HG02642 (cell line): ENCODE measurements at regions not wholly inside any gene's neighbourhood (a gene's known extent, or its start where the extent isn't known, plus 50 kb on each side); places are given as distances from the start of the nearest gene placed in this dataset.

Experiments used
- ATAC-seq: cut with Tn5 transposase; IDR thresholded peaks from one replicate; pipeline ENCODE4 v1.9.1; 2021; ENCODE audit warnings: mild to moderate bottlenecking; ENCODE audit not compliant: unreplicated experiment, poor library complexity

GRCh38 chr13:39232401-39232980 is 194.2 kb downstream of the NHLRC3 start:
- ATAC-seq: no peak

GRCh38 chr13:39232999-39233398 is 194.7 kb downstream of the NHLRC3 start:
- no peak for ATAC-seq

DNA sequence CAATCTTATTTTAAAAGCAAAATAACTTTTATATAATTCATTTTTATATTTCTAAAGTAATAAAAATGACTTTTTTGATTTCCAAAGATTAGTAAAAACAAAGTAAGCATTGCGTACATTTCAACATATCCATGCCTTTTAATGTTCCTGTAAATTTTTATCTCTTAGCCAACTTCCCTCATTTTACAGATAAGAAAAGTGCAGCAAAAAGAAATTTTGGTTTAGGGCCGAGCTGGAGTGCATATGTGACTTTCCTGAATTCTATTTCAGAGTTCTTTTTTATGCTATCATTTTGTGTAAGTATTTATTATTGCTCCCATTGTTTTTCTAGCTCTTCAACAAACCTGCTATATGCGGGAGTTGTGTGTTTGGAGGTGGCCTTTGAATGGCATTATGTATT is 195.3 kb downstream of the NHLRC3 start:
- ATAC-seq: no peak

- no peak for ATAC-seq
Measured at GRCh38 chr13:39244561-39245230, 206.4 kb downstream of the NHLRC3 start.

GRCh38 chr13:39245688-39246087 is 207.4 kb downstream of the NHLRC3 start:
- no peak for ATAC-seq

DNA sequence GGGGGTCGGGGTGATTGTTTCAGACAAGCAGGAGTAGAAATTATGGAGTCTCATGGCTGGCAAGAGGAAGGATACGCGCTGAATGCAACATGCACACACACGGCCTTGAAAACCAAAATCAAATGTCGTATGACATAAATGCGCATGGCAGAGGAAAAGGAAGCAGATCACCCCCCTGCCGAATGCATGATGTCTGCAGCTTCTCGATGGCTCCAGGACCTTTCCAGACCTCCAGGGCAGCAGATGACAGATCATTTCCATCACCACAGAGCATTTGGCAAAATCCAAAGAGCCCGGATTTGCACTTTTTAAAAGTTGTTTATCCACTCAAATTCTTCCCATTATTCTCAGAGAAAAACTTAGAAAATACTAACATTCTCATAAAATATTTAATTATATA is 211.7 kb downstream of the NHLRC3 start:
- no peak for ATAC-seq

DNA sequence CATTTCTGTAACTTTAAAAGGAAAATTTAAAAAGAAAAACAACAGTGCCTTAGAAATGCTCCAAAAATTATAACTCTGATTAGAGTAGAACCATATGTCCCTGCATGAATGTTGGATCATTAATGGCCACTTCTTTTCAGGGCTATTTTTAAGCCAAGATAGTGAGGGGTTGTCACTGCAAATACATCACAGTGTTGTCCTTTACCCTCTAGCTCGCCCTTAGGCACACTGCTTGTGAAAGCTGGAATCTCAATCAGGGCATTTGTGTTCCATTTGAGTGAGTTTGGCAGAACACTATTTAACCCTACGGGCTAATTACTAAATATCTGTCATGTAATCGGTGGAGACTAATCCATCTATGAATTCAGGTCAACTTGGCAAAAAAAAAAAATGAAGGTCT is 212.2 kb downstream of the NHLRC3 start:
- no peak for ATAC-seq

DNA sequence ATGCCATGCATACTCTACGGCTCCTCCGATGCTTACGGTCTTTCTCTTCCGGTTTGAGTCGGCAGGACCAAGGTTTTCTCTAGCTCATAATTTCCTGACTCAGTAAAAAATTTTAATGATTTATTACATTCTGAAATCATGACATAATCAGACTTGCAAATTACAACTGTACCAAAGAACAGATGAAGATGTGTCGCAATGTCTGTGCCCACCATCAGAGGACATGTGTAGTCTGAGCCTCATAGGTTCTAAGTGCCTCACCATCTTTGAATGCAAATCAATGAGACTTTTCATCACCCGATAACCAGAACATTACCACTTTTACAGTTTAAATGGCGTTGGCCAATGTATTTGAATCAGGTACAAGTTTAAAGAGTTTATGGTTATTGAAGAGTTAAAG is 213.1 kb downstream of the NHLRC3 start:
- ATAC-seq: no peak

DNA sequence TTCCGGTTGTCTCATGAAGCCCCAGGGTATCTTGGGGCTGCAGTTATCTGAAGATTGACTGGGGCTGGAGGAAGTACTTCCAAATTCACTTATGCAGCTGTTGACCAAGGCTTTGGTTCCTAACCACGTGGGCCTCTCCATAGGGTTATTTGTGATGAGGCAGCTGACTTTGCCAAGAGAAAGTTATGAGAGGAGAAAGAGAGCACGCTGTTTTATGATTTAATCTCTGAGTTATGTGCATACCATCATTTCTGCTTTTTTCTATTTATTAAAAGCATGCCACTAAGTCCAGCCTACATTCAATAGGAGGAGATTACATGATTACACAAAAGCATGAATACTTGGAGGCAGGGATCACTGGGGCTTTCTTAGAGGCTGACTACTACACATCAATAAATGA is 215.5 kb downstream of the NHLRC3 start:
- no peak for ATAC-seq

- no peak for ATAC-seq
Measured at GRCh38 chr13:39254601-39255000, 216.3 kb downstream of the NHLRC3 start.

GRCh38 chr13:39257642-39258041 is 219.4 kb downstream of the NHLRC3 start:
- ATAC-seq: no peak

DNA sequence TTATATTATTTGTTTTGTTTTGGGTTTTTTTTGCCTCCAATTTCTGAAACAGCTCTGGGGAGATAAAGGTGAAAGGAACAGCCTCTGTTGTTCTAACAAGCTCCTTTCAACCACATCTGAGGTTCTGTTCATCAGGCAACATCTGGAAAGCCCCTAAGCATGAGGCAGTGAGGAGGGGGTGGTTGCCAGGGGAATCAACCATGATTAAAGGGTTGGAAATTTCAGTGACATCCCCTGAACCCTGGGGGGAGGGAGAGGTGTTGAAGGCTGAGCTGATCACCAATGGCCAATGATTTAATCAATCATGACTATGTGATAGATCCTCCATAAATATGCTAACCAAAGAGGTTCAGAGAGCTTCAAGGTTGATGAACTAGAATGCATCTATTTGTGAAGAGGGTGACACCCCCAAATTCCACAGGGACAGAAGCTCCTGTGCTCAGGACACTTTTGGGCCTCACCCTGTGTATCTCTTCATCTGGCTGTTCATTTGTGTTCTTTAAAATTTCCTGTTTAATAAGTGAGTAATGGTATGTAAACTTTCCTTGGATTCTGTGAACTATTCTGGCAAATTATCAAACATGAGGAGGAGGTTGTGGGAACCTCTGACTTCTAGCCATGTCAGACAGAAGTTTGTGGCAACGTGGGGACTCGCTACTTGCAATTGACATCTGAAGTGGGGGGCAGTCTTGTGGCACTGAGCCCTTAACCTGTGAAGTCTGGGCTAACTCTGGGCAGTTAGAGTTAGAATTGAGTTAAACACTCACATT is 221.3 kb downstream of the NHLRC3 start:
- no peak for ATAC-seq

DNA sequence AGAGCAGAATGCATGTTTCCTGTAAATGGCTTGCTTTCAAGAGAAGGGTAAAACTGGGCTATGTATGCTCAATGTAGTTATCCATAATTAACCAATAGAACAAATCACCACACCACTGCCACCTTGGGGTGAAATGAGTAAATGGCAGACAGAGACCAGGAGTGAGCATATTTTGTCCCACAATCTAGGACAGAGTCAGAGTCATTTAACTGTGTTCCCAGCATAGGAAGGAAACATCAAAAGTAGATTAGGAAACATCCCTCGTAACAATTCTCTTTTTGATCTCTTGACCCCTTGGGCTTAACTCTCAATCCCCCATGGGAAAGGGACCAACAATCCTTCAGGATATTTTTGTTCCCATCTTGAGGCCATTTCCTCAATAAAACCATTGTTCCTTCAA is 224.8 kb downstream of the NHLRC3 start:
- peak; percentile 88 for ATAC-seq

- no peak for ATAC-seq
Measured at GRCh38 chr13:39263531-39263930, 225.3 kb downstream of the NHLRC3 start.

GRCh38 chr13:39266426-39266825 is 228.2 kb downstream of the NHLRC3 start:
- no peak for ATAC-seq

- no peak for ATAC-seq
Measured at GRCh38 chr13:39268398-39268797, 230.1 kb downstream of the NHLRC3 start.

DNA sequence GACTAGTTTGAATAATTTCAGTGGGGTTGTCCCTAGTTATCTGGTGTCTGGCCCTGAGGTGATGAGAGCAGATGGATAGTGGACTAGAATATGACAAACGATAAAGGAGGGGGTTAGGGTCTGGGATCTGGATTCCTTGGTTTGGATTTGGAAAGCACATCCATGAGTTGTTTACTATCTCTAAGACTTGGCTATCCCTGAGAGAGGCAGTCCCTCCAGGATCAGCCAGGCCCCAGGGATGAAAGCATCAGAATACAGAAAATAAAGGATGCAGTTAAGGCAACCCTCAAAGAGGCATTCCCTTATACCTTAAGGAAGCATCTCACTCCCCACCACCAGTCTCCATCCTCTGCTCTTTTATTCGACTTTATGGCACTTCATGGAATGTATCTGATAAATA is 230.7 kb downstream of the NHLRC3 start:
- ATAC-seq: no peak

DNA sequence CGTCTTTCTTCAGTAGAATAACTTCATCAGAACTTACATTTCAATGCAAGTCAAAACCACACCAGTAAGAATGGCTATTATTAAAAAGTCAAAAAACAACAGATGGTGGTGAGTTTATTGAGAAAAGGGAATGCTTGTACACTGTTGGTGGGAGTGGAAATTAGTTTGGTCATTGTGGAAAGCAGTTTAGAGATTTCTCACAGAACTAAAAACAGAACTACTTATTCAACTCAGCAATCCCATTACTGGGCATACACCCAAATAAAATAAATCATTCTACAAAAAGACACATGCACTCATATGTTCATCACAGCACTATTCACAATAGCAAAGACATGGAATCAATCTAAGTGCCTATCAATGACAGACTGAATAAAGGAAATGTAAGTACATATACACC is 231.2 kb downstream of the NHLRC3 start:
- no peak for ATAC-seq

GRCh38 chr13:39272994-39273393 is 234.7 kb downstream of the NHLRC3 start:
- no peak for ATAC-seq

GRCh38 chr13:39273953-39274738 is 235.9 kb downstream of the NHLRC3 start:
- no peak for ATAC-seq
